Activated CD8-positive, alpha-beta memory T cell treated with anti-CD3 and anti-CD28 coated beads, Interleukin-2, amount 50 U/mL, for 4 hours (primary cell): ENCODE measurements at regions not wholly inside any gene's neighbourhood (a gene's known extent, or its start where the extent isn't known, plus 50 kb on each side); places are given as distances from the start of the nearest gene placed in this dataset.
"Not testable (repeated sequence)": the region's sequence is repeated elsewhere in the genome, so short reads cannot be mapped to it uniquely, and the experiment has no call there.

Experiments used
- DNase-seq: peaks from one replicate; pipeline ENCODE4 v3.0.0-alpha.2; 2020

DNA sequence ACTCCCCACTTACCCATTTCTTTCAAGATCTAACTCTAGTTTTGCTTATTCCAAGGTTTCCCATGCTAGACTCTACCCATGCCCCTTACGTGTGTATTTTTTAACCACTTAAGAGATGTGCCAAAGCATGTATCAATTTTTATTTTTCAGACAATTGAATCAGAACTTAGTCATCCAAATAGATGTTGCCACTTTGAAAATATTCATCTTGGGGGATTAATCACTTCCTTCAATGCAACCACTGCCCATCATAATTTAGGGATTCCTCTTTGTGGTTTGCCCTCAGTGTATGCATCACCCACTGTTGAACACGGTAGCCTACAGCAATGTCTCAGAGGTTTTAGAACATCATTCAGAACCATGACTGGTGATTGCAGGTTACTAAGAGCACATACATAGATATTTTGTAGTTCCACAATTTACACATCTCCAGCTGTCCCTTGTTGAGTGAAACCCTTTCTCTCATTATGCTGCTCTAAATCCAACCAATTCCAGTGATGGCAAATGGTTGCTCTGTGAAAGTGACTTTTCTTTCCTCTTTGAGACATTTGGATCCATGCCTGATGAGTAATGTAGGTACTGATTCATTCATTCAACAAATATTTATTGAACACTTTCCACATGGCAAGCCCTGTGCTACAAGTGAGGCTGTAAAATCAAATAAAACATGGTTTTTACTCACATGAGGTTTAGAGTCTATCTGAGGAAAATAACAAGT, 60.6 kb upstream of the SERP2 start:
- DNase-seq = no peak

DNA sequence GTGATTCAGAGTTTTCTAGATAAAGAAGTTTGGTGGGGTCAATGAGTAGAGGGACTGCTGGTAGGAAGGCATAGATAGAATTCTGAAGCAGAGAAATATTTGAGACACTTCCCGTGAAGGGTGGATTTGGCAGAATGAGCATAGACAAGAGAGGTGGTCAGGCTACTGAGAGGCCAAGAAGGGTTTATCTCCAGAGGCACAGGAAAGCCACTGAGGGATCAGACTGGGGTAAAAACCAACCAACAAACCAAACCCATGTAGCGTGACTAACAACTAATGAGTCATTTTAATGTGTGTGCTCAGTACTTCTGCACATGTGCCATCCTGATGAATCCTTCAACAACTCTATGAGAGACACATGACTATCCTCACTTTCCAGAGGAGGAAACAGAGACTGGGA, 60.0 kb upstream of the SERP2 start:
- no peak for DNase-seq

DNA sequence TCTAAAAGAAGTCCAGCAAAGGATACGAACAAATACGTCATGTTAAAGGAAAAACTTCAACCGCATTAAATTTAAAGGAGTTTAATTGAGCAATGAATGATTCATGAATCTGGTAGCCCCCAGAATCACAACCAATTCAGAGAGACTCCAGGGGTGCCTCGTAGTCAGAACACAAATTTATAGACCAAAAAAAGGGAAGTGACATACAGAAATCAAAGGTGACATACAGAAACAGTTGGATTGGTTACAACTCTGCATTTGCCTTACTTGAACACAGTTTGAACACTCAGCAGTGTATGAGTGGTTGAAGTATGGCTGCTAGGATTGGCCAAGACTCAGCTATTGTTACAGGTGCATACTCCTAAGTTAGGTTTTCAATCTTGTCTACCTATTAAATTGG, 59.5 kb upstream of the SERP2 start:
- not testable (repeated sequence) for DNase-seq

DNA sequence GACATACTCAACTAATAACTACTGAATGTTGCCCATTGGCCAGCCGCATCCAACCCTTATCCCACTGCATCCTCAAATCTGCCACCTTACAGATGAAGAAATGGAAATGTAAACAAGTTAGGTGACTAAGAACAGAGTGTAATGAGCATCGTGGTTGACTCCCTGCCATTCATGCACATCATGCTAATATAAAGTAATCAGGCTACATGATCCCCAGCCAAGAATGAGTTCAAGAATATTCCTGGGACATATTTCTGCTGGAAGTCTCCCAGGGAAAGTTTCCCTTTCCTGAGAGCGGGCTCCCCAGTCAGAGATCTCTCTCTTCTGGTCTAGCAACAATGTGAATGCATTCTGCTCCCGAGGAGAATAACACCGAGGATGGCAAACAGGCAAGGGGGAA, 55.9 kb upstream of the SERP2 start:
- no peak for DNase-seq

DNA sequence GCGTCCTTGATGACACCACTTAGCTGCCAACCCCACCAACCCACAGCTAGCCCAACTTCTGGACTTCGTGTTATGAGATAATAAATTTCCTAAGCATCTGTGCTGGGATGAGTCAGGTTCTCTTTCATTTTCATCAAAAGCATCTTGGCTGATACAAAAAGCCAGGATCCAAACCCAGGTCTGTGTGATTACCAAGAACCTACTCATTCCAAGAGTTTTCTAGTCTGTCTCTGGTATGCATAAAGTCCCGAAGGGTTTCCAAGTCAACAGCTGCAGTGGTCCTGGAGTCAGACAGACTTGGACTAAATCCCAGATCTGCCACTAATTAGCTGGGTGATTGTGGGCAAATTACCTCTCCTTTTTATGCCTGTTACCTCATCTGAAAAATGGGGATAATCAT, 55.5 kb upstream of the SERP2 start:
- DNase-seq = no peak

DNA sequence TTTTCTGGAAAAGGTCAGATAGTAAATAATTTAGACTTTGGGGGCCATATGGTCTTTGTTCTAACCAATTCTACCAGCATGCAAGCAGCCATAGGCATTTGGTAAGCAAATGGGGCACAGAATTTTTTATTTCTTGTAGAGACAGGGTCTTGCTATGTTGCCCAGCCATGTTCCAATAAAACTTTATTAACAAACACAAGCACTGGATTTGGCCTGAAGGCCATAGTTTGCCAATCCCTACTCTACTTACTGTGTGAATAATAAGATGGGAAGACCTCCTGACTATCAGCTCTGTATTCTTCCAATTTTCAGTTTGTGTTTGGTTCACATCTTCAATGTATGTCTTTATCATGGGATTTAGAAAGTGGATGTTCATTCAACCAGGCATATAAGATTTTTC, 53.0 kb upstream of the SERP2 start:
- no peak for DNase-seq

DNA sequence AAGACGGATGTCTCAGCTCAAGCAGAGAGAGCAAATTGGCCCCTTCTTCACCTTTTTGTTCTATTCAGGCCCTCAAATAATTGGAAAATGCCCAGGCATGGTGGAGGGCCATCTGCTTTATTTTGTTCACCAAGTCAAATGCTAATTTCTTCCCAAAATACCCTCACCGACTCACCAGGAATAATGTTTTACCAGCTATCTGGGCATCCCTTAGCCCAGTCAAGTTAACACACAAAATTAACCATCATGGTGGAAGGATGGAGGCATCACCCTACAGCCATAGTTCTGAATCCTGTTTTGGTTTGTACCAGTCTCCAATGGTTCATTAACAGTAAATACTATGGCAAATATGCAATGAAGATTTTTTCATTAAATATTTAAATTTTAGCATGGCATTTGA, 51.7 kb upstream of the SERP2 start:
- DNase-seq = no peak

DNA sequence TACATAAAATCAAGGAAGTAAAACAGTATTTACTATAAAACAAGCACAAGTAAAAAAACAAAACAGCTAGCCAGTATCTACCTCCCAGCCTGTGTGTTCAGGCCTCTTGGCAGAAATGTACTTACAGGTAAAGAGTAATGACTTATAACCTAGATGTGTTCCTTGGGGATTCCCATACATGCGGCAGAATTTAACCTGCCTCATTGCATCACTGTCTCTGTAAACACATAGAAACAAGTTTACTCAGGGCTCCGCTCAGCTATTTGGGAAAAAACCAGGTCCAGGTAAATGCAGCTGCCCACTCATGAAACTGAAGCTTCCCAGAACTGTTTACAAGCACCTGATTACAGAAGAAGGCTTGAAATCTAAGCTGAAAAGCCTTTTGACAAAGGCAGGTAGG, 50.7 kb upstream of the SERP2 start:
- DNase-seq = no peak

DNA sequence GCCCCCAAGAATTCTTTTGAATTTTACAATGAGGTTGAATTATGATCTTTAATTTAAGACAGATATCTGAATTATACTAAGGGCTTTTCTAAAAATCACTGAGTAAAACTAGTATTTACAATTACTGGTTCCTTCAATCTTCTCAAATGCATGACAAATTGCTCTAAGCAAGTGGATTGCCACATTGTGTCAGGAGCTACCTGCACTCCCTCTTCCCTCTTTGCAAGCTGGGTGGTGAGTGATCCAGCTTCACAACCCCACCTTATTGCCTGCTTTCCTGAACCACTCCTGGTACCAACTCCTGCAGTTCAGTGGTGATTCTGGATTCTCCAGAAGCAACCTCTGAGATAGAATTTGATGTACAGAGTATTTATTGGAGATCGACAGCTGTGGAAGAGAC, 49.9 kb upstream of the SERP2 start:
- DNase-seq = no peak
